Activated T-helper 1 cell treated with anti-CD3 and anti-CD28 coated beads, Interleukin-12 subunit alpha, Interleukin-12 subunit beta, Interleukin-2, Interleukin-4 antibody, amounts not matched to agents 30 ng/mL and 10 ng/mL and 1 ng/mL, durations not matched to agents 14 hours and 24 hours and 36 hours (primary cell): ENCODE measurements at regions not wholly inside any gene's neighbourhood (a gene's known extent, or its start where the extent isn't known, plus 50 kb on each side); places are given as distances from the start of the nearest gene placed in this dataset.
"Not testable (repeated sequence)": the region's sequence is repeated elsewhere in the genome, so short reads cannot be mapped to it uniquely, and the experiment has no call there.

Experiments
- DNase-seq: peaks from one replicate; pipeline ENCODE4 v3.0.0; 2021; ENCODE audit warnings: low spot score
- H3K27ac Mint-ChIP-seq: one replicate; pipeline ENCODE4 v1.8.0; 2021; ENCODE audit warnings: mild to moderate bottlenecking, mixed read lengths
- H3K27me3 Mint-ChIP-seq: one replicate; pipeline ENCODE4 v1.8.0; 2022; ENCODE audit warnings: mild to moderate bottlenecking, moderate library complexity, mixed read lengths; ENCODE audit not compliant: insufficient read depth
- H3K36me3 Mint-ChIP-seq: one replicate; pipeline ENCODE4 v1.8.0; 2021; ENCODE audit warnings: low read depth, mixed read lengths
- H3K4me1 Mint-ChIP-seq: one replicate; pipeline ENCODE4 v1.8.0; 2021; ENCODE audit warnings: low read depth, mixed read lengths
- H3K4me3 Mint-ChIP-seq: one replicate; pipeline ENCODE4 v1.8.0; 2021; ENCODE audit warnings: mild to moderate bottlenecking, moderate library complexity, mixed read lengths
- H3K9me3 Mint-ChIP-seq: one replicate; pipeline ENCODE4 v1.8.0; 2021; ENCODE audit warnings: mixed read lengths
- intact Hi-C: fragments of 100-400 bp; cut with micrococcal nuclease; formaldehyde crosslinking; loops from one replicate; pipeline ENCODE4 v1.15.1; 2024

GRCh38 chr2:14867853-14868252 lies 235.3 kb downstream of the LRATD1 start:
- intact Hi-C loops = no loop called here
- Mint-ChIP-seq H3K27me3 (no peaks in the 10 kb centered on the region), H3K9me3 (peaks cover 3% of the 10 kb centered on the region), H3K4me1 (no peaks in the 10 kb centered on the region), H3K27ac (no peak overlapping the region), H3K4me3 (no peak overlapping the region), H3K36me3 (no peaks in the 10 kb centered on the region)
- DNase-seq = no peak

- Mint-ChIP-seq H3K27me3 (no peaks in the 10 kb centered on the region), H3K36me3 (no peaks in the 10 kb centered on the region), H3K27ac (no peak overlapping the region), H3K4me3 (no peak overlapping the region), H3K9me3 (peaks cover 3% of the 10 kb centered on the region), H3K4me1 (no peaks in the 10 kb centered on the region)
- intact Hi-C loops = no loop called here
- no peak for DNase-seq
Measured at GRCh38 chr2:14872779-14873325, 240.3 kb downstream of the LRATD1 start.

- Mint-ChIP-seq H3K4me3 (no peak overlapping the region), H3K4me1 (no peaks in the 10 kb centered on the region), H3K27ac (no peak overlapping the region), H3K36me3 (no peaks in the 10 kb centered on the region), H3K9me3 (no peaks in the 10 kb centered on the region), H3K27me3 (peaks cover 5% of the 10 kb centered on the region)
- intact Hi-C loops = no loop called here
- DNase-seq = no peak
Measured at GRCh38 chr2:14881651-14882327, 249.3 kb downstream of the LRATD1 start.

- intact Hi-C loops = no loop called here
Measured at GRCh38 chr2:14884651-14885050, 252.1 kb downstream of the LRATD1 start.

GRCh38 chr2:14891546-14891945 lies 259.0 kb downstream of the LRATD1 start:
- intact Hi-C loops = no loop called here
- no peak overlapping the region for H3K4me3 Mint-ChIP-seq
- no peak overlapping the region for H3K27ac Mint-ChIP-seq
- no peaks in the 10 kb centered on the region for H3K36me3 Mint-ChIP-seq
- no peak for DNase-seq
- H3K9me3 Mint-ChIP-seq = no peaks in the 10 kb centered on the region
- H3K4me1 Mint-ChIP-seq = no peaks in the 10 kb centered on the region
- no peaks in the 10 kb centered on the region for H3K27me3 Mint-ChIP-seq

More at GRCh38 chr2:14884651-14885050, 252.1 kb downstream of the LRATD1 start:
- Mint-ChIP-seq H3K9me3 (no peaks in the 10 kb centered on the region), H3K27ac (no peak overlapping the region), H3K4me3 (no peak overlapping the region), H3K27me3 (peaks cover 2% of the 10 kb centered on the region), H3K36me3 (no peaks in the 10 kb centered on the region), H3K4me1 (no peaks in the 10 kb centered on the region)
- no peak for DNase-seq

GRCh38 chr2:14896330-14897030 lies 264.0 kb downstream of the LRATD1 start:
- no peaks in the 10 kb centered on the region for H3K9me3 Mint-ChIP-seq
- H3K27ac Mint-ChIP-seq = no peak overlapping the region
- no peaks in the 10 kb centered on the region for H3K4me1 Mint-ChIP-seq
- no peak overlapping the region for H3K4me3 Mint-ChIP-seq
- no peaks in the 10 kb centered on the region for H3K27me3 Mint-ChIP-seq
- no peak for DNase-seq
- no peaks in the 10 kb centered on the region for H3K36me3 Mint-ChIP-seq
- intact Hi-C loops = no loop called here

- no peak for DNase-seq
- H3K36me3 Mint-ChIP-seq = no peaks in the 10 kb centered on the region
- intact Hi-C loops = no loop called here
- no peaks in the 10 kb centered on the region for H3K9me3 Mint-ChIP-seq
- no peaks in the 10 kb centered on the region for H3K4me1 Mint-ChIP-seq
- peaks cover 2% of the 10 kb centered on the region for H3K27me3 Mint-ChIP-seq
- H3K4me3 Mint-ChIP-seq = no peak overlapping the region
- H3K27ac Mint-ChIP-seq = no peak overlapping the region
Measured at GRCh38 chr2:14899621-14900414, 267.3 kb downstream of the LRATD1 start.

GRCh38 chr2:14901737-14902136 lies 269.2 kb downstream of the LRATD1 start:
- intact Hi-C loops = no loop called here
- Mint-ChIP-seq H3K27ac (no peak overlapping the region), H3K4me1 (no peaks in the 10 kb centered on the region), H3K4me3 (no peak overlapping the region), H3K27me3 (peaks cover 2% of the 10 kb centered on the region), H3K36me3 (no peaks in the 10 kb centered on the region), H3K9me3 (no peaks in the 10 kb centered on the region)
- DNase-seq = no peak

GRCh38 chr2:14902953-14903352 lies 270.4 kb downstream of the LRATD1 start:
- Mint-ChIP-seq H3K4me3 (no peak overlapping the region), H3K27ac (no peak overlapping the region), H3K36me3 (no peaks in the 10 kb centered on the region), H3K27me3 (peaks cover 2% of the 10 kb centered on the region), H3K9me3 (no peaks in the 10 kb centered on the region), H3K4me1 (no peaks in the 10 kb centered on the region)
- DNase-seq = no peak
- intact Hi-C loops = loop anchor here (1.0 kb wide), 2 partner anchors 256 to 674 kb away; no protein-coding TSS in a partner anchor

- intact Hi-C loops = loop anchor here (1.0 kb wide), 2 partner anchors 255 to 673 kb away; no protein-coding TSS in a partner anchor
- Mint-ChIP-seq H3K9me3 (no peaks in the 10 kb centered on the region), H3K36me3 (no peaks in the 10 kb centered on the region)
Measured at GRCh38 chr2:14903709-14904374, 271.3 kb downstream of the LRATD1 start.

GRCh38 chr2:14904378-14904777 lies 271.9 kb downstream of the LRATD1 start:
- H3K27me3 Mint-ChIP-seq, H3K4me3 Mint-ChIP-seq, H3K27ac Mint-ChIP-seq, intact Hi-C loops, H3K9me3 Mint-ChIP-seq, H3K36me3 Mint-ChIP-seq, DNase-seq, H3K4me1 Mint-ChIP-seq: not testable (repeated sequence)

More at GRCh38 chr2:14903709-14904374, 271.3 kb downstream of the LRATD1 start:
- H3K27ac Mint-ChIP-seq = no peak overlapping the region
- peaks cover 2% of the 10 kb centered on the region for H3K27me3 Mint-ChIP-seq
- H3K4me3 Mint-ChIP-seq = no peak overlapping the region
- H3K4me1 Mint-ChIP-seq = no peaks in the 10 kb centered on the region
- peak; percentile 40 for DNase-seq

GRCh38 chr2:14905571-14905970 lies 273.1 kb downstream of the LRATD1 start:
- intact Hi-C loops = no loop called here
- H3K27me3 Mint-ChIP-seq = peaks cover 2% of the 10 kb centered on the region
- H3K9me3 Mint-ChIP-seq = no peaks in the 10 kb centered on the region
- H3K27ac Mint-ChIP-seq = no peak overlapping the region
- DNase-seq = no peak
- H3K4me3 Mint-ChIP-seq = no peak overlapping the region
- no peaks in the 10 kb centered on the region for H3K36me3 Mint-ChIP-seq
- no peaks in the 10 kb centered on the region for H3K4me1 Mint-ChIP-seq
